Fibroblast of the aortic adventitia (primary cell): ENCODE measurements at regions not wholly inside any gene's neighbourhood (a gene's known extent, or its start where the extent isn't known, plus 50 kb on each side); places are given as distances from the start of the nearest gene placed in this dataset.
A peak's percentile ranks its signal among the peaks of the same experiment; 100 is the strongest.

Experiments
- DNase-seq: peaks from one replicate; pipeline ENCODE4 v3.0.0-alpha.2; 2010; ENCODE audit warnings: low read depth
- H3K4me3 ChIP-seq: 2 replicates; pipeline ENCODE4 v1.5.1; 2011; ENCODE audit warnings: low read depth, mild to moderate bottlenecking, control low read depth, low read length, moderate library complexity
- CTCF ChIP-seq: IDR thresholded peaks from 2 replicates; pipeline ENCODE4 v1.5.1; 2011; ENCODE audit warnings: mild to moderate bottlenecking, low read length, control low read depth, inconsistent platforms; ENCODE audit not compliant: insufficient read depth

GRCh38 chr2:200013906-200014305 lies 58.5 kb downstream of the MAIP1 start:
- H3K4me3 ChIP-seq: no peak overlapping the region
- no peak for TF ChIP-seq CTCF
- no peak for DNase-seq

DNA sequence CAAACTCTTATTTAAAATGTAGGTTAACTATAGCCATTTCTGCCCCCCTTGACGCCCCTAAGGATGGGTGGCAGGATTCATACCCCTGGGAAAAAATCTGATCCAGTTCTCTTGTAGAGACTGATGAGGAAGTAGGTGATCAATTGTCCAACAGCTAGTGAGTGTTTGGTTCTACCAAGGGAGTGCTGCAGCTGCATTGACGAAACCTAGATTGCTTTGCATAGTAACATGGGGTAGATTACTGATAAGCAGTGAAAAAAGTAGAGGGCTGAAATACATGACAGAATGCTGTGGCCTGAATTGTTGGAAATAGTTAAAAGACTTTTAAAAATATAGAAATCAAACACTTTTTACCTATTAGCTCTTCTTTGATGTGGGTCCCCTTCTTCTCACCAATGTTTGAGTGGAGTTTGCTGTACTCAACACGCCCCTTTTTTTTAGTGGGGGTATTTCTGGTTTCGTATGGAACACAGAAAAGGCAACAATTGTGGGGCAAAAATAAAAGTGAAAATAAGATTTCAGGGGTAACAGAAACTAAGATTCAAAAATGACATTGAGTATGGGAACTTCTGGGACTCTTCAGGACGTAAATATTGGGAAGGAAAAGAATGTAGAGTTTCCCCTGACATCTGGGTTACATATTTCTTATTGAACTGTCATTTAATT lies 66.2 kb downstream of the MAIP1 start:
- DNase-seq: no peak
- H3K4me3 ChIP-seq: no peak overlapping the region
- TF ChIP-seq CTCF: no peak

GRCh38 chr2:200022511-200022910 lies 67.1 kb downstream of the MAIP1 start:
- no peak overlapping the region for H3K4me3 ChIP-seq
- TF ChIP-seq CTCF: no peak
- DNase-seq: no peak

- no peak overlapping the region for H3K4me3 ChIP-seq
- no peak for DNase-seq
- no peak for TF ChIP-seq CTCF
These were observed 68.2 kb downstream of the MAIP1 start for GRCh38 chr2:200023570-200023969.

- DNase-seq: no peak
- no peak overlapping the region for H3K4me3 ChIP-seq
- TF ChIP-seq CTCF: no peak
These were observed 70.3 kb downstream of the MAIP1 start for GRCh38 chr2:200025717-200026116.

DNA sequence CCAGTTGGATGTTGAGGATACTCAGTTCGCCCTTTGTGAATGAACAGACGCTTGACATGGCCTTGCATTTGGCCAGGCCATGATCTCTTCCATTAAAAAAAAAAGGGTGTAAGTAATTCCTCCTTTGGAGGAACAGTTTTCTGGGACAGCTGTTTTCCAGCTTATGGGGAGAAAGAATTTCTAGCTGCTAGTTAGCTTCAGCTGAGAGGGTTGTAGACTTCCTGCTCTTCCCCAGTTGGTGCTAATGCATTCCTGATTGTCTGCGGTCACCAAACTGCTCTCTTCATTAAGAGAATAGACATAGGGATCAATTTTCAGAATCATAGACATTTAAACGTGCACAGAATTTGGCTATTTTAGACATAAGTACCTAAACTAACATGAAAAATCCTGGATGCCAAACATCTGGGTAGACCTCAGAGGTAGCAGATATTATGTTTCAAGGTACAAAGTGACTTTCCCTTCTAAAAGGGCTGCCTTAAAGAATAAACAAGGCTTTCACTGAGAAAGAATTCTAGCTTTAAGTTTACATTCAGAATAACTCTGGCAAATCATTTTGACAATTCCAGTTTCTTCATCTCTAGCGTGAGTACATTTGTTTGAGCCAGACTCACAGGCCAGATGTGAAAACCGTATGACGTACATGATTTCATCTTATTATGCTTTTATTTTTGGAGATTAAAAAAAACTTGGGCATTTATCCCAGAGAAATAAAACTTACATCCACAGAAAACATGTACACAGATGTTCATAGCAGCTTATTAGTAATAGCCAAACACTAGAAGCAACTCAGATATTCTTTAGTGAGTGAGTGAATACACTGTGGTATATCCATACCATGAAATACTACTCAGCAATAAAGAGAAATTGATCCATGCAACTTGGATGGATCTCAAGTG lies 71.2 kb downstream of the MAIP1 start:
- no peak for TF ChIP-seq CTCF
- no peak overlapping the region for H3K4me3 ChIP-seq
- peak; percentile 56 for DNase-seq
